Right atrium auricular region (tissue), 2 donors: ENCODE measurements at regions not wholly inside any gene's neighbourhood (a gene's known extent, or its start where the extent isn't known, plus 50 kb on each side); places are given as distances from the start of the nearest gene placed in this dataset.

Source experiments
- DNase-seq: peaks from one replicate; pipeline ENCODE4 v3.0.0-alpha.2; 2019; ENCODE audit warnings: low spot score
- H3K27ac ChIP-seq, 2 donors: fragments of 200-600 bp; sonication (generic); 1 replicate in 1 of 2; 2 replicates in 1 of 2; pipeline ENCODE4 v1.5.1; 2016 to 2019
- H3K27me3 ChIP-seq, 2 donors: fragments of 200-600 bp; sonication (generic); one replicate each; pipeline versions ENCODE4 v1.5.1 to v1.6.0; 2017 to 2019
- H3K36me3 ChIP-seq: fragments of 200-600 bp; sonication (generic); one replicate; pipeline ENCODE4 v1.5.1; 2016
- H3K4me1 ChIP-seq, 2 donors: fragments of 200-600 bp; sonication (generic); one replicate each; pipeline versions ENCODE4 v1.5.1 to v1.6.0; 2017 to 2019
- H3K4me3 ChIP-seq, 2 donors: fragments of 200-600 bp; sonication (generic); 1 replicate in 1 of 2; 2 replicates in 1 of 2; pipeline ENCODE4 v1.5.1; 2017 to 2019; ENCODE audit warnings: mild to moderate bottlenecking in 1 of 2, moderate library complexity in 1 of 2
- H3K9me3 ChIP-seq, 2 donors: fragments of 200-600 bp; sonication (generic); one replicate each; pipeline ENCODE4 v1.5.1; 2019
- CTCF ChIP-seq, 2 donors: fragments of 200-600 bp; sonication (generic); IDR thresholded peaks; one replicate each; pipeline ENCODE4 v1.5.1; 2019; ENCODE audit warnings: antibody characterized with exemption in 2 of 2

GRCh38 chr7:81926-82756 lies 110.2 kb upstream of the FAM20C start:
- DNase-seq: no peak
- H3K27me3 ChIP-seq: no peaks in the 10 kb centered on the region
- H3K4me3 ChIP-seq: no peak overlapping the region
- no peak overlapping the region for H3K27ac ChIP-seq
- no peaks in the 10 kb centered on the region for H3K36me3 ChIP-seq
- no peak for TF ChIP-seq CTCF (IDR thresholded peaks at IDR 0.05)
- H3K9me3 ChIP-seq: no peaks in the 10 kb centered on the region
- peaks cover 0 to 9% of the 10 kb centered on the region in 2 donors for H3K4me1 ChIP-seq

GRCh38 chr7:82757-83155 lies 109.6 kb upstream of the FAM20C start:
- Histone ChIP-seq H3K9me3 (no peaks in the 10 kb centered on the region), H3K4me3 (no peak overlapping the region), H3K36me3 (no peaks in the 10 kb centered on the region), H3K4me1 (peaks cover 0 to 9% of the 10 kb centered on the region in 2 donors), H3K27me3 (no peaks in the 10 kb centered on the region), H3K27ac (no peak overlapping the region)
- no peak for DNase-seq
- TF ChIP-seq CTCF (IDR thresholded peaks at IDR 0.05): no peak

- DNase-seq: no peak
- Histone ChIP-seq H3K36me3 (no peaks in the 10 kb centered on the region), H3K4me3 (no peak overlapping the region), H3K4me1 (peaks cover 0 to 10% of the 10 kb centered on the region in 2 donors), H3K27me3 (no peaks in the 10 kb centered on the region), H3K27ac (no peak overlapping the region), H3K9me3 (no peaks in the 10 kb centered on the region)
- no peak for TF ChIP-seq CTCF (IDR thresholded peaks at IDR 0.05)
These were observed 108.9 kb upstream of the FAM20C start for GRCh38 chr7:83441-83840.

GRCh38 chr7:83861-84632 lies 108.3 kb upstream of the FAM20C start:
- Histone ChIP-seq H3K36me3 (no peaks in the 10 kb centered on the region), H3K4me3 (no peak overlapping the region), H3K9me3 (no peaks in the 10 kb centered on the region), H3K27me3 (no peaks in the 10 kb centered on the region), H3K27ac (no peak overlapping the region), H3K4me1 (peaks cover 0 to 16% of the 10 kb centered on the region in 2 donors)
- TF ChIP-seq CTCF (IDR thresholded peaks at IDR 0.05): no peak
- DNase-seq: no peak

- no peak overlapping the region for H3K4me3 ChIP-seq
These were observed 107.7 kb upstream of the FAM20C start for GRCh38 chr7:84633-85020.

More at GRCh38 chr7:84633-85020, 107.7 kb upstream of the FAM20C start:
- H3K36me3 ChIP-seq: no peaks in the 10 kb centered on the region
- peaks cover 0 to 22% of the 10 kb centered on the region in 2 donors for H3K4me1 ChIP-seq
- H3K27ac ChIP-seq: no peak overlapping the region
- H3K27me3 ChIP-seq: no peaks in the 10 kb centered on the region
- H3K9me3 ChIP-seq: no peaks in the 10 kb centered on the region
- no peak for DNase-seq
- TF ChIP-seq CTCF (IDR thresholded peaks at IDR 0.05): no peak
